Activated CD4-positive, alpha-beta T cell treated with anti-CD3 and anti-CD28 coated beads for 48 hours (primary cell): ENCODE measurements at regions not wholly inside any gene's neighbourhood (a gene's known extent, or its start where the extent isn't known, plus 50 kb on each side); places are given as distances from the start of the nearest gene placed in this dataset.

Experiments used
- DNase-seq: peaks from one replicate; pipeline ENCODE4 v3.0.0-alpha.2; 2020

GRCh38 chr12:107283652-107284051 is 190.3 kb upstream of the CRY1 start:
- no peak for DNase-seq

GRCh38 chr12:107284692-107285091 is 191.3 kb upstream of the CRY1 start:
- DNase-seq = no peak

- peak; percentile 43 for DNase-seq
Measured at GRCh38 chr12:107287436-107288413, 194.4 kb upstream of the CRY1 start.

- DNase-seq = no peak
Measured at GRCh38 chr12:107288414-107289127, 195.2 kb upstream of the CRY1 start.

GRCh38 chr12:107291018-107291417 is 197.7 kb upstream of the CRY1 start:
- DNase-seq = no peak

GRCh38 chr12:107296681-107297089 is 203.3 kb upstream of the CRY1 start:
- no peak for DNase-seq

GRCh38 chr12:107302649-107303341 is 209.4 kb upstream of the CRY1 start:
- DNase-seq = no peak

- no peak for DNase-seq
Measured at GRCh38 chr12:107304588-107305532, 211.5 kb upstream of the CRY1 start.

- no peak for DNase-seq
Measured at GRCh38 chr12:107306141-107306659, 212.9 kb upstream of the CRY1 start.

- DNase-seq = no peak
Measured at GRCh38 chr12:107308310-107308709, 215.0 kb upstream of the CRY1 start.

GRCh38 chr12:107309020-107309419 is 215.7 kb upstream of the CRY1 start:
- DNase-seq = peak; percentile 8

- no peak for DNase-seq
Measured at GRCh38 chr12:107310621-107311020, 217.3 kb upstream of the CRY1 start.

- DNase-seq = no peak
Measured at GRCh38 chr12:107311682-107312081, 218.3 kb upstream of the CRY1 start.

GRCh38 chr12:107317751-107318555 is 224.6 kb upstream of the CRY1 start:
- DNase-seq = peak; percentile 92

- DNase-seq = no peak
Measured at GRCh38 chr12:107318556-107318805, 225.1 kb upstream of the CRY1 start.

- DNase-seq = peak; percentile 36
Measured at GRCh38 chr12:107318806-107319532, 225.6 kb upstream of the CRY1 start.

- DNase-seq = no peak
Measured at GRCh38 chr12:107319533-107320032, 226.2 kb upstream of the CRY1 start.

- peak; percentile 90 for DNase-seq
Measured at GRCh38 chr12:107320033-107320928, 226.9 kb upstream of the CRY1 start.

GRCh38 chr12:107320929-107321631 is 227.7 kb upstream of the CRY1 start:
- peak; percentile 81 for DNase-seq
